ENCODE measurements at regions not wholly inside any gene's neighbourhood (a gene's known extent, or its start where the extent isn't known, plus 50 kb on each side); places are given as distances from the start of the nearest gene placed in this dataset.

GRCh38 chr11:105371311-105371710 lies 231.7 kb upstream of the CARD18 start:
- TF ChIP-seq POLR2AphosphoS5 (IDR thresholded peaks at IDR 0.05; ENCODE audit: control insufficient read depth, insufficient read depth, low read depth, low read length) (no peak), MNT (conservative IDR thresholded peaks at IDR 0.05) (no peak), EZH2 (IDR thresholded peaks at IDR 0.05; ENCODE audit: borderline replicate concordance, low read depth, low read length) (no peak), CTCF (IDR thresholded peaks at IDR 0.05 in 2 of 3, conservative IDR thresholded peaks at IDR 0.05 in 1 of 3; ENCODE audit: insufficient read depth in 2 of 3, low read depth in 1 of 3, low read length in 3 of 3) (no peak), SP2 (IDR thresholded peaks at IDR 0.05; ENCODE audit: extremely low read depth, low read depth, low read length, poor library complexity, severe bottlenecking) (no peak), MXI1 (IDR thresholded peaks at IDR 0.05; ENCODE audit: low read depth, low read length) (no peak), POLR2A (conservative IDR thresholded peaks at IDR 0.05) (no peak)
